GM20431 (cell line): ENCODE measurements at regions not wholly inside any gene's neighbourhood (a gene's known extent, or its start where the extent isn't known, plus 50 kb on each side); places are given as distances from the start of the nearest gene placed in this dataset.

Experiments
- in situ Hi-C: fragments of 300-500 bp; cut with MseI, MboI; formaldehyde crosslinking; loops from one replicate; pipeline ENCODE4 v1.15.0; 2020; ENCODE audit warnings: low sequenced_read_pairs; ENCODE audit not compliant: unreplicated experiment

GRCh38 chr12:4223273-4223845 is 50.2 kb upstream of the CCND2 start:
- in situ Hi-C loops = no loop called here

DNA sequence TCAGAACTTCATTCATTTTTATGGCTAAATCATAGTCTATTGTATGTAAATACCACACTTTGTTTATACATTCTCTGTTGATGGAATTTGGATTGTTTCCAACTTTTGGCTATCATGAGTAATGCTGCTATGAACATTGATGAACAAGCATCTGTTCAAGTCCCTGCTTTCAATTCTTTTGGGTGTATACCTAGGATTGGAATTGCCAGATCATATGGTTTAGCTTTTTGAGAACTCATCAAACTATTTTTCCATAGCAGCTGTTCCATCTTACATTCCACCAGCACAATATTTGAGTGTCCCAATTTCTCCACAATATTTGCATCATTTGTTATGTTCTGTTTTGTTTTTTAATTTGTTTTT is 52.3 kb upstream of the CCND2 start:
- in situ Hi-C loops = no loop called here

- in situ Hi-C loops = no loop called here
Measured at GRCh38 chr12:4220536-4221257, 52.9 kb upstream of the CCND2 start.

GRCh38 chr12:4217091-4217490 is 56.5 kb upstream of the CCND2 start:
- in situ Hi-C loops = no loop called here

DNA sequence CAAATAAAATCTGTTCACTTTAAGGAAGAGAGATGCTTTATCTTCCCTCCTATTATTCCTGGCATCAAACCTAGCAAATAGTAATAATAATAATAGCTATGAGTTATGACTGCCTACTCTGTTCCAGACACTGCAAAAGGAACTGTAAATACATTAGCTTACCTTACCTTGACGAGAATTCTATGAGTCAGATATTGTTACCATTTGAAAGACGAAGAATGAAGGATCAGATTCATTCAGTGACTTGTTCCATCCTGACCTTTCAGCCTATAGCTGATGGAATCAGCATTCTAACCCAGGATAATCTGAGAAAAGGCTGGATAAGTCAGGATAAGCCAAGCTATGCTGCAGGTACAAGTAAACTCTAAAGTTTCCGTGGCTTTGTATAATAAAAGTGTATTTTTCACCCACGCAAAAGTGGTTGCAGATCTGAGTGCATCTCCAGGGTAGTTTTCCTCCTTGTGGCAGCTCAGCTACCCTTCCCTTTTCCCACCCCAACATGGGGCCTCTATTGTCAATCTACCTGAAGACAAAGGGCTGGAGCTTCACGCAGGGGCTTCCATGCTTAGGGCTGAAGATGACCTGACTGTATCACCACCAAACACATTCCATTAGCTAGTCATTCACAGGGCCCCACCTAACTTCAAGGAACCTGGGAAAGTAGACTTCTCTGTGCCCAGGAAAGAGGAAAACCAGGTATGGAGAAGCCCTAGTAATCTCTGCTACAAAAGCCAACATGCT is 57.2 kb upstream of the CCND2 start:
- in situ Hi-C loops = no loop called here

DNA sequence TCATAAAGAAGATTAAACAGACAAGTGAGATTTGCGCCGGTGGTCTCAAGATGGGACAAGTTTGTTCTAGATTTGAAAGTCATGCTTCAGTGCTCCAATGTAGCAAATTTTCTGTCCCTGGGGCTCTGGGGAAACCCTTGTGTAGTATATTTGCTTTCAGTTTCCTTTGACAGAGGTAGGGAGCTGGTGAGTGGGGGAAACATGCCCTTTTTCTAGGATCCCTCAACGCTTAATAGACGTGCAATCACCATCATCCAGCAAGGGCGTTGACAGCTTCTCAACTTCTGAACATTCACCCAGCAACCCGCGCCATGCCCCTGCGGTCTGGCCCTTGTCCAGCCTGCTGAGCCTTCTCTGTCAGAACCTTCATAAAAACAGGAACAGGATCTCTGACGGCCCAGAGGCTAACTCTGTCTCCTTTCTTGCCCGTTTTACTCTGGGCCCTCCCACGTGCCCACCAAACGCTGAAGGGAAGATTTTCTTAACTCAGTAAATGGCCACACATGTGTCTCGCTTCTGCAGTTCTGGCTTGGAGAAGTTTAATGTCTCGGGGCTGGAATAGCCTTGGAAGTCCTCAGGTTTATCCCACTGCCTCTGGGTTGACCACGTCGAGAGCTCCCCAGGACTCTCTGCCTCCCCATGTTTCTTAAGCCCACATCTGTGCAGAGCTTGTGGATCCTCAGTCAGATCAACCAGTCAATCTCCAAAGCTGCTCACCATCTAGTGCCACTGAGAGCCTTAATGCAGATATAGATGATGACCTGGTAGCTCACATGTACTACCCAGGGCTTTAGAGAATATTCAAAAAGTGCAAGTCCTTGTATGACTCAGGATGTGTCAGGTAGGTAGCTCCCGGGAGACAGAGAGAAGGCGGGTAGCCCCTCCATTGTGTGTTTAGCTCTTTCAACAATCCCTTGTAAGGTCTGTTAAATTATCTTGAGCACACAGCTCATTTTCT is 58.1 kb upstream of the CCND2 start:
- in situ Hi-C loops = no loop called here

- in situ Hi-C loops = no loop called here
Measured at GRCh38 chr12:4214877-4215228, 58.7 kb upstream of the CCND2 start.

- in situ Hi-C loops = no loop called here
Measured at GRCh38 chr12:4213471-4213870, 60.1 kb upstream of the CCND2 start.

DNA sequence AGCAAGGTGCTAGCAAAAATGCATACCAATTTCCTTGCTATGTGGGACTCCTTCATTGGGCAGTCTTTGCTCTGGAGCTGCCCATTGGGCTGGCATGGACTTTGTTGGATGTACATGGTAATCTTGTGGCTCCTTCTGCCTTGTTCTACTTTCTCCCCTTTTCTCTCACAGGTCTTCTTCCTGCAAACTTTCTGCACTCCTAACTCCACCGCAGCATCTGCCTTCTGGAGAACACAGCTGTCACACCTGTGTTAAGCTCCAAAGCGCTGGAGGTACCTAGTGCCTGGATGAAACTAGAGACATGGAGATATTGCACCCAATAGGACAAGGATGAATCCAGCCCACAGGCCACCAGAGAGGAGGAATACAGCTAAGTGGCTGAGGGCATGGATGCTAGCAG is 60.7 kb upstream of the CCND2 start:
- in situ Hi-C loops = no loop called here

DNA sequence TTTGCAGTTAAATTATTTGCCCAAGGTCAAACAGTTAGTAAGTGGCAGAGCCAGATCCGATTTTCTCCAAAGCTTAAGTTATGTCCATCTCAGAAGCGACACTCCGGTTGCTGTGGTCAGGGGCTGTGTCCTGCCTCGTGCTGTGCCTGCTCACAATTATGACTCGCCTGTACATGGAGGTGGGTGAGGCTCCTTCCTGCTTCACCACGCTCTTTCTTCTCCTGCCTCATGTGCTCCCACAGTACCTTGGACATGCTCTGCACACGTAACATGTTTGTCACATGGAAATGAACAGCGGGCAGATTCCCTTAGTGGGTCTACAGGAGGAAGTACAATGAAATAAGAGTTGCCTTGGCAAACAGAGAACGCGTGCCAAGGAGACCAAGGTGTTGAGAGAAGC is 62.2 kb upstream of the CCND2 start:
- in situ Hi-C loops = no loop called here

DNA sequence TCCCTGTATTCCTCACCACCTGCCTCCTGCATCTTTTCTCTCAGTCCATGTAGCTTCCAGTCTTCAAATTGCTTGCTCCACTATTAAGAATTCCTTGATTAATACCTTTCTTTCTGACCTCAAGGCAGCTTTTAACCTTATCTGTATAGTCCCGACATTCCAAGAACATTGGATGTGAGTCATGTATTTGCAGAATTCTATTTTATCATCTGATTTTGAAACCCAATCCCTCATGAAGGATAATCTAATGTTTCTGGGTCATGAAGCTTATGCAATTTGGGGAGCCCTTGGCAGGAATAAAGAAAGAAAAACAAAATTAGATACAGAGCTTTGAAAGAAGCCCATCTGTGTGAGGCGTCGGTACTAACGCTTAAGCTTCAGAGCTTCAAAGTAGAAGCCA is 63.4 kb upstream of the CCND2 start:
- in situ Hi-C loops = no loop called here

DNA sequence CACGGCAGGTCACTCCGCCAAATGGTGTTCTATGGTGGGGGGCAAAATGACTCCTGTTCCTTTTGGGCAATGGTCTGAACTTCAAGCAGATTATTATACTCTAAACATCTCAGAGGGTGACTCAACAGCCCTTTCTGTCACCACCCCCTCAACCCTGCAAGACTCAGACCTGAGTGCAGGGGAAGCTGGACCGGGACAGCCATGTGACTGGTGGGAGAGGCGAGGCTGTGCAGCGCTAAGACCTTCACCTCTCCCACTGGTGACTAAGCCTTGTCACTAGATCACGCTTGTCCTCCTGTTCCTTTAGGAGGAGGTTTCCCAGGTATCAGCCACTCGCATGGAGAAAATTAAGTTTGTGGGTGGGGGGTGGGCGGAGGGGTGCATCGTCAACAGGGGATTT is 67.1 kb upstream of the CCND2 start:
- in situ Hi-C loops = no loop called here

DNA sequence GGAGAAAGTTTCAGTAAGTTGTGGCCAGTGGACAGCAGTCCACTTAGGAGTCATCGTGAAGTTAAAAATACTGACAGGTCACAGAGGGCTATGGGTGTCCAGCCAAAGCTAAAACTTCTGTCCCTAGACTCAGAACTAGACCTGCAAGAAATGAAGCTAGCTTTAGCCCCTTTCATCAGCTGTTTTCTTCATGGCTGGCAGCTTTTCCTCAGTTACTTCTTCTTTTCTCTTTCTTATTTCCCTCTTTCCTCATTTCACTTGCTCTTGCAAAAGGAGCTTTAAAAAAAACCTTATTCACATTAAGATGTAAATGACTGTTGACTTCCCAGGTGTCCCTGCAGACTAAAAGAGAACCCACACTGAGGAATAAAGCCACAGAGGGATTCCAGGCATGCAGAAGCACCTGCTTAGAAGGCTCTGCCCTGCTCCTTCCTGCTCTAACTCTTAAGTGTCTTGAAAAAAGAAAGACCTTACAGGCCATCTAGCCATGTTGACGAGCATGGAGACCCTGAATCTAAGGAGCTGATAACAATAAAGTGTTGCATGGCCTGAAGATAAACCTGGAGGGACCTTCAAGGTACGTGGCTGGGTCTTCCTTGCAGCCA is 69.7 kb upstream of the CCND2 start:
- in situ Hi-C loops = no loop called here

DNA sequence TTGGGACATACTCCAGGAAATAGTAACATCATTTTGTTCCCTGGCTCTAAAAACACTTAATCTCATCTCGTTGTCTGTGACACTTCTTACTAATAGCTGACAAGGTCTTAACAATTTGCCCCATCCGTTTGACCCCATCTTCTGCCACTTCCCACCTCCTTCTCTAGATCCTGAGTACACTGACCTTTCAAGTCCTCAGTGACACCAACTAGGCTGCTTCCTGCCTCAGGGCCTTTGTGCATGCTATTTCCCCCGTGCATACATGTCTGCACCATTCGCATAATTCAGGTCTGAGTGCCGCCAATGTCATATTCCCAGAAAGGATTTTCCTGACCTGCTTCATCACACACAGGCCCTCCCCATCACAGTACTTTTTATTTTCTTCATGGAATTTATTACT is 70.6 kb upstream of the CCND2 start:
- in situ Hi-C loops = no loop called here

- in situ Hi-C loops = no loop called here
Measured at GRCh38 chr12:4202487-4202886, 71.1 kb upstream of the CCND2 start.

DNA sequence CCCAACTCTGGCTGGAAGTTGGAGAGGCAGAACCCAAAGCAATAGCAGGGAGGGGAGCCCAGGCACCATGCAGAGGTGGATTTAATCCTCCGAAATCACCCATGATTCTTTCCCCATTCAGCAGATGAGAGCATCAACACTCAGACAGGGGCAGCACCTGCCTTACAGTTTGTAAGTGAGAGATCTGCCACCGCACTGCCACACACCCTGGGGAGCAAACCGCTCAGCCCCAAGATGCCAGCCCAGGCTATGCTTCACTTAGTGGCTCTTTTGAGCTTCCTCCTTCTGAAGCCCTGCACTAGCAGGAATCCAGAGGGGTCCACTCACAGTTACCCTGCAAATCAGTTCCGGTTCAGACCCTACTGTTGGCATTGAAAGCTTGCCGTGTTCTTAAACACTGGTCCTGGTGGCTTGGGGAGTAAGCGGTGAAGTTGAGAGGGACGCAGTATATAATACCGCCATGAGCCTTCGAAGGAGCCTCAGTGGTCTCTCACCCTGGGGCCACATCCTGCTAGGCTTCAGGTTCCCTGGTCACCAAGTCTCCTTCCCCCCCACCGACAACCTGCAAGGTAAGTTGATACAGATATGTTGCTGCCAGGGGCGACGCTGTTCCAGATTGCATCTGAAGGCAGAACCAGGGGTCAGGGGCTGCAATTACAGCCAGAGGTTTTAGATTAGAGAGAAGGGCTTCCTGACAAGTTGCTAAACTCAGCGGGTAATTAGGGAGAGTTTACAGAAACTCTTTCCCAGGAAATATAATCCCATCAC is 72.0 kb upstream of the CCND2 start:
- in situ Hi-C loops = no loop called here

- in situ Hi-C loops = no loop called here
Measured at GRCh38 chr12:4197922-4198763, 75.4 kb upstream of the CCND2 start.

DNA sequence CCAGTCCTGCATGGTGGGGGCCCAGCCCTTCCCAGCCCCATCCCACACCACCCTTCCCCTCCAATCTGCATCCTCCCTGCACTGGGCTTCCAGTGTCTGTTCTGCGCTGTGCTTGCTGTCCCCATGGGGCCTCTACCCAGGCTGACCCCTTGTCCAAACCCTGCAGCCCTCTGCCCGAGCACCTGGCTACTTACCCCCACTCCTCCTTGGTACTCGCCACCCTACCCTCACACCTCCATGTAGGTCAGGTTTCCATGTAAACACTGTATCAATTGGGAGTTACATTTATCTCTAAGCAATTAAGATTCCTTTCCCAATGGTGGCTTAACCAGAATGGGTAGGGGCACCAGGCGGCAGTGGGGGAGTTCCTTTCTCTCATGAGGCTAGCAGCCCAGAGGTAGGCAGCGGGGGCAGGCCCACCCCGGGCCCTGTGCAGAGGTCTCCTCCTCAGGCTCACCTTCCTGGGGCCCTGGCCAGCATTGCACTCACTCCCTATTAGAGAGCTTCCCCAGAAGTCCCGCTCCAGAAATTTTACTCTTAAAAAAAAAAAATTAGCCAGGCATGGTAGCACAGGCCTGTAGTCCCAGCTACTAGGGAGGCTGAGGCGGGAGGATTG is 76.6 kb upstream of the CCND2 start:
- in situ Hi-C loops = no loop called here
